HG02798 (cell line): ENCODE measurements at regions not wholly inside any gene's neighbourhood (a gene's known extent, or its start where the extent isn't known, plus 50 kb on each side); places are given as distances from the start of the nearest gene placed in this dataset.
"Not testable (repeated sequence)": the region's sequence is repeated elsewhere in the genome, so short reads cannot be mapped to it uniquely, and the experiment has no call there.

Source experiments
- ATAC-seq: cut with Tn5 transposase; IDR thresholded peaks from one replicate; pipeline ENCODE4 v1.9.1; 2021; ENCODE audit warnings: mild to moderate bottlenecking; ENCODE audit not compliant: unreplicated experiment, poor library complexity

- no peak for ATAC-seq
Measured at GRCh38 chr5:74389531-74390305, 250.8 kb downstream of the ENC1 start.

DNA sequence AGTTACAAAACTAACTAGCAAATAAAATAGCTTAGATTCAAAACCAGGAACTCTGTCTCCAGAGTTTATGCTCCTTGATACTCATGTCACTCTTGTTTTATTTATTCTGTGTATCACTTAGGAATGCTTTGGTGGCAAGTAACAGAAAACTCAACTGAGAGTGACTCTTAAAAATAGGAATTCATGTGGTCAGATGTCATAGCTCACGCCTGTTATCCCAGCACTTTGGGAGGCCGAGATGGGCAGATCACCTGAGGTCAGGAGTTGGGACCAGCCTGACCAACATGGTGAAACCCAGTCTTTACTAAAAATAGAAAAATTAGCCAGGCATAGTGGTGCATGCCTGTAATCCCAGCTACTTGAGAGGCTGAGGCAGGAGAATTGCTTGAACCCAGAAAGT, 252.1 kb downstream of the ENC1 start:
- not testable (repeated sequence) for ATAC-seq

- ATAC-seq: no peak
Measured at GRCh38 chr5:74386571-74387334, 253.8 kb downstream of the ENC1 start.

- ATAC-seq: no peak
Measured at GRCh38 chr5:74384851-74385250, 255.7 kb downstream of the ENC1 start.

DNA sequence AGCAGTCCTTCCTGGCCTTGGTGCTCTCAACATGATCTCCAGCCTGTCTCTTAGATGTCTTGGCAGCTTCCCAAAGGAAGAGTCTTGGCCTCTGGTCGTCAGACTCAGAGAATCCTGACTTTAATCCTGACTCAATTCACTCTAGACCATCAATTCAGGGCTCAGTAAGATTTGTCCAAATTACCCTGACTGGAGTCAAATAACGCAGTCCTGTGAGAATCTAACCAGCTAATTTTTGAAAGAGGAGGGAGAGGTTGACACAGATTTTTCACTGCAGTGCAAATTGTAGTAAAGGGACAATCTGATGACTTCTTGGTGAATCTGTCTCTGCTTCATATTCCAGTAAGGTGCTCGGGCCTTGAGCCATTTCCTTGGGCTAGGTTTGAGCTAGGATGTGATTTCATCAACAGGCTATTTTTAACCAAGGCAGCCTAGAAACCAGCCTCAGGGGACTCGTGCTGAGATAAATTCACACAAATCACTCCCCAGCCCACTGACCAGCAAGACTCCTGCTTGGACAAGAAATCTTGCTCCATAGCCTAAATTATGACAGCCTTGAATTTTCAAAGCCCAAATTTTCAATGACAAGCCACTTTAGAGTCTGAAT, 257.4 kb downstream of the ENC1 start:
- no peak for ATAC-seq

DNA sequence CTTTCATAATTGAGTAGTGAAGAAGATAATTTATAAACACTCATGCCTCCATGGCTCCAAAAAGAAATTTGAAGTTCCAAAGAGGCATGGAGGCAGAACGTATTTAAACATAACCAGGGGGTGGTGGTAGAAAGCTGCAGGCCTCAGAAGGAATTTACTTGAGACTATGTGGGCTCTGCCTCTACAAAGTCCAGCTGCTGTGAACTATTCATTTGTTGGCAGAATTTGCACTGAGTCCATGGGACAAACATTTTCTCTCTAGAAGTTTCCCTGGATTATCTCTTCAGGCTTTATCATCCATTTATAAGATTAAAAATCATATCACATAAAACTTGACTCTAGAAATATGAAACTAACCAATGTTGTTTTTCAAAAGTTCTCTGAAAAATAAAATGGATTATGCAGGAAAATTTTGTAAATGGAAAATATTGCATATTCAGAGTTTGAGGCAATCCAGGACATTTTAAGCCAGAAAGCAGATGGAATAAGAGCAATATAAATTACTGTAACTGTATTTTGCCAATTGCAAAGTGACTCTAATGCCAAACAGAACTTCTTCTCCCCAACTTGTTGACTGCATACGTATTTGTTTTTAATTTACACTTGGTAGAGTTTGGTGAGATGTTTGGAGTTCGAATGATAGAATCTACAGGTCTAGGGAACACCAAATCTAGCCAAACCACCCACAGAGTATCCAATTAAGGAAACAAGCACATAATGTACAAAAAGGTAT, 258.2 kb downstream of the ENC1 start:
- ATAC-seq: no peak

DNA sequence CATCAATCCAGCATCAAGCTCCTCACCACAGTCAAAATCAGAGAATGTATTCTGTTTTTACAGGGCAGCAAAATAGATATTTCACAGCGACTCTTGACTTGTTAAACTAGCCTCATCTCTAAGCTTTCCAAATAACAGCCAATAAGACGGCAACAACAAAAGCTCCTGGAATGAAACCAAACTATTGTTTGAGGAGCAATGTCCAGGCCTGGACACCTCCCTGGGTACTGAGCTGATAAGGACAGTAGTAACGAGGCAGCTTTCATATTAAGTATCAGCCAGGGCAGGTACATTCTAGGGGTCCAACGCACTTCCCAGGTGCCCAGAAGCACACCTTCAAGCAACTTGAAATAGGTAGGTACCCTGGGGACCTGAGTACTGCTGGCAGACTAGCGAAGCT, 260.3 kb downstream of the ENC1 start:
- ATAC-seq: no peak

GRCh38 chr5:74378464-74378863, 262.1 kb downstream of the ENC1 start:
- no peak for ATAC-seq

GRCh38 chr5:74376187-74376586, 264.3 kb downstream of the ENC1 start:
- ATAC-seq: no peak

DNA sequence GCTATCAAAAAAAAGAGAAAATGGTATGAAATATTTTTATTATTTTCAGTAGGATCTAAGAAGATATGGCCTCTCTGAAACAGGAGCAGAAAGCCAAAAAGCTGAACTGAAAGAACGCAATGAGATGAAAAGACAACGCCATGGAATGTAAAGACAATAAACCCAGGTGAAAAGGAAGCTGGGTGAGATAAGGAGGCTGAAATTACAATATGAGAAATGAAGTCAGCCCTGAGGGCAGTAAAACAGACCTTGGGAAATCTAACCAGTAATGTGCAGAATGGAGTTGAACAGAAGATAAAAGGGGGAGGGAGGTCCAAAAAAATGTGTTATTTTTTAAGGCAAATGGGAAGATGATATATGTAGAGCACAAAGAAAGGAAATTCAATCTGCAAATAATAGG, 265.3 kb downstream of the ENC1 start:
- ATAC-seq: no peak

GRCh38 chr5:74374656-74375055, 265.9 kb downstream of the ENC1 start:
- no peak for ATAC-seq

DNA sequence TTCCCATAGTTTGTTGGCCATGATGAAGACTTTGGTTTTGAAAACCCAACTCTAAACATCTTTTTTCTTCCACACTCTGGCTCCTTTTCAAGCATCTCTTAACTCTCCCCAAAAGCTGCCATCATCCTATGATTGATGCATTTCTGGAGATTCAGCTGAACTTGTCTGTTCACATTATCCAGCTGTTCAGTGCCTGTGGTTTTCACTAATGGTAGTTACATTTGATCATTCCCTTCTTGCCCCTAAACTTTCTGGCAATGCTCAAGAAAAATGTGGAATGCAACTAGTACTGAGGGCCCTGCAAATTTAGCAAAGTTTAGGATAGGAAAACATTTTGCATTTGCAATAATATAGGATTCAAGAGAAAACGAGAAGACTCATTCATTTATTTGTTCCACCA, 267.5 kb downstream of the ENC1 start:
- no peak for ATAC-seq

GRCh38 chr5:74372502-74373064, 267.9 kb downstream of the ENC1 start:
- ATAC-seq: no peak

DNA sequence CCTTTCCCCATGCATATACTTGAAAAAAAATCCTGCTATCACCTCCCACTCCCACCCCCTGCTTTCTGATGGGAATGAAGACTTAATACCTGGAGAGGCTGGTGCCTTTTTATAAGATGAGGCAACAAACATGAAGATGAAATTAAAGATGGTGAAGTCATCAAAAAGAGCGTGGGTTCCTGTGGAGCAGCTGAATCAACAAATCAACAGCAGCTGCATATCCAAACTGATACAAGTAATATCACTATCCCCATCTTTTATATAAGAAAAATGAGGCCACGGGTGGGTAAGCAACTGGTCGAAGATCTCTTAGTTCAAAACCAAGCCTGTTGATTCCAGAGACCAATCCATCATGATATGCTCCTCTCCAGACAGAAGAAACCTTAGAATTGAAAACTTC, 268.5 kb downstream of the ENC1 start:
- no peak for ATAC-seq

GRCh38 chr5:74371621-74372020, 268.9 kb downstream of the ENC1 start:
- no peak for ATAC-seq

GRCh38 chr5:74370168-74370567, 270.4 kb downstream of the ENC1 start:
- ATAC-seq: no peak

GRCh38 chr5:74369173-74369572, 271.4 kb downstream of the ENC1 start:
- no peak for ATAC-seq

DNA sequence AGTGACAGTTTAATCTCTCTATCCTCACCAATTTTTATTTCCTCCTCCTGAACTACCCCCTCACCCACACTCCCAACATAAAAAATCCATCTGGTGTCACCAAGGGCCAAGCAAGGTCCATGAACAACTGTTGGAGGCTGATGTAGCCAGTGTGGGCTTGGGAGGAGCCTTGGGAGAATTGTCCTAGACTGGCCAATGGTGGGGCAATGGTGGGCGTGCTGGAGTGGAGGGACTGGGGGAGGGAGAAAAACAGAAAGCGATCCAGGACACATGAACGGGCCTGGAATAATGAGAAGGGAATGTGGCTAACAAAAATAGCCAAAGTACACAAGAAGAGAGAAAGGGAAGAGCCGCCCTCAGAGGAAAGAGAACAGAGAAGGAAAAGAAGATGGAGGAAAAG, 272.6 kb downstream of the ENC1 start:
- no peak for ATAC-seq

- ATAC-seq: no peak
Measured at GRCh38 chr5:74367241-74367733, 273.2 kb downstream of the ENC1 start.

DNA sequence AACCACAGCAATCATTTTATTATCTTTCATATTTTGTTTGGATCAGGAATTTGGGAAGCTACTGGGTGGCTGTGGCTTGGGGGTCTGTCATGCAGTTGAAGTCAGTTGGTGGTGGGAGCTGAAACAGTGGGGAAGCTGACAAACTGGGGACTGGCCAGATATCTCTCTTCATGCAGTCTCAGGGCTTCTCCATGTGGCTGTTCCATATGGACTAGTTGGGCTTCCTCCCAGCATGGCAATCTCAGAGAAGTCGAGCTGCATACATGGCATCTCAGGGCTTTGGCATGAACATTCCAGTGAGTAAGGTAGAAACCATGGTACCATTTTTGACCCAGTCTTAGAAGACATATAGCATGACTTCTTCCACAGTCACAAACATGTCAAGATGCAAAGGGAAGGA, 274.8 kb downstream of the ENC1 start:
- no peak for ATAC-seq
